Stimulated activated CD4-positive, alpha-beta T cell treated with anti-CD3 and anti-CD28 coated beads, Interleukin-15, amount 100 ng/mL, for 24 hours (primary cell): ENCODE measurements at regions not wholly inside any gene's neighbourhood (a gene's known extent, or its start where the extent isn't known, plus 50 kb on each side); places are given as distances from the start of the nearest gene placed in this dataset.

Source experiments
- DNase-seq: peaks from one replicate; pipeline ENCODE4 v3.0.0-alpha.2; 2020

DNA sequence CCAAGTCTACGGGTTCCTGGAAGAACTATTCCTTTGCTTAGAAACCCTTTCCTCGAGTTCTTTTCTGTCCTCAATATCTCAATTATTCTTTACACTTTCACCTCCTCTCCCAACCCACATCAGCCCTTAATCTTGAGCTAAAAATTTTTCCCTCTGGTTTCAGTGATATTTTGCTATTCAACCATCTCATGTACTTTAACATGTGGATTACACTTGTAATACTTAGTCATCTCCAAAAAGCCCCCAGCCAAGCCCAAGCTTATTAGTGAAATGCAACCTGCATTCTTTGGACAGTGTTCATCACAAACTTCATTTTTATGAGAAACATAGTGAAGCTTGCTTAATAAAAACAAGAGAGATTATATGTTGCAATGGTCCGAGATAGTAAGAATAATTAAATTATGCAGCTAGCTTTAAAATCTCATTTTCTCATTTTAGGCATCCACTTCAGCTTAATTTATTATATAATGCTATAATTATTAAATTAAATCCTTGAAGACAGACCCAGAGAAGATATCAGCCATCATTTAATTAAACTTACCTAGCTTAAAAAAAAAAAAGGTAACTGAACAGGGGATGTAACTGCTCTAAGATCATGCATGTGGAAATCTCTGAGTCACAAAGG is 534.5 kb upstream of the TBL1XR1 start:
- no peak for DNase-seq

DNA sequence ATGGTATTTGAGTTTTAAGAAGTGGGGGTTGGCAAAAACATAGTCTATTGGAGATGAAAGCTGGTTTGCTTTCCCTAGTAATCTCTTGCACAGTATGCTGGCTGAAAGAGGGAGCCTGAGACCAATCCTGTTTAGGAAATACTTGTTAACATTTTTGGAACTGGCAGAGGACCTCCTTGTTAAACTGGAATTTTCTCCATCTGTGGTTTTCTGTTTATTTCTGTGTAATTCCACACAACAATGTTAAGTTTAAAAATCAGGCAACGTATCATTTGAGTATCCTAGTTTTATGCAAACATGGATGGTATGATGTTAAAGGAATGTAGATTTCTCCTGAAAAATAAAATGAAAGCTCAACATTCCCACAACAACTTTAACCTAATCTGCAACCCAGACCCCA is 536.0 kb upstream of the TBL1XR1 start:
- no peak for DNase-seq

DNA sequence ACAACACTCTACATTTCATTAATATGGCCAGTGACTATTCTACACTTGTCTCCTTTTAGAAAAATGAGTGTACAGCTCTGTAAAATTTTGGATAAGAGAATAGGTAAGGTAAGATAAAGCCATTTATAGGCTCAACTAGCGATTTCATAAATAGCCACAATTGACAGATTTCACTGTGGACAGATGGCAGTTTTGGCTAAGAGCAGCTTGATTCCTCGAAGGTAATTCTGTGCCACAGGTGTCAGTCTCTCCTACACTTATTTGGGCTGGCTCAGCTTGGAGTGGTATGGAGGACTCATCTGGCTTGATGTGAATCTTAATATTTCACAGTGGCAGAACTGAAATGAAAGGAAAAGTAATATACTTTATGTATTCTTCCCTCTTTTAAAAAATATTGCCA is 536.7 kb upstream of the TBL1XR1 start:
- no peak for DNase-seq

DNA sequence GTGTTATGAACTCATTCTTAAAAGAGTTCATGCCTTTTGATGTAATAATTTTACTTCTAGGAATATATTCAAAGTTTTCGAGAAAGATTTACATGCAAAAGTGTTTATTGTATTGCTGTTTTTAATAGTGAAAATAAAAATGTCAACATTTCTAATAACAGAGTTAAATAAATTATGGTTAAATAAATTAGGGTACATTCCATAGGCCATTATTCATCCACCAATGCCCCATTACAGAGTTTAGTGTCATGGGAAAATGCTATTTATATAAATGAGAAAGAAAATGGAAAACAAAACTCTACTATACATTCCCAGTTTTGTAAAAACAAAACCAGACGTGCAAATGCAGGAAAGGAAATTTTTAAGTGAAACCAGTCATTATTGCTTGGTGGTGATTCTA is 538.1 kb upstream of the TBL1XR1 start:
- no peak for DNase-seq

DNA sequence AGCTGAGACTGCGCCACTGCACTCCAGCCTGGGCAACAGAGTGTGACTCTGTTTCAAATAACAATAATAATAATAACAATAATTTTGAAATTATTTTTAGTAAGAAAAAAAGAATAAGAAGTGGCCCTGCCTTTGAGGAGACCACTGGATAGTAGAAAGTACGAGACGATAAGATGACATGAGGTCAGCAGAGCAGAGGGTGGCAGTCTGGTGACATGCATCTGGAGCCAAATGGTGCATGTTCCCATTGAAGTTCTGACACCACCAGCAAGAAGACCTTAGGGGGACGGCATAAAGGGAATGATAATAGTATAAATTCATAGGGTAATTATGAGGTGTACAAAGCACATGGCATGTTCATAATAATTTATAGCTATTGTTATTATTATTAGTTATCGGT is 542.2 kb upstream of the TBL1XR1 start:
- DNase-seq: no peak

DNA sequence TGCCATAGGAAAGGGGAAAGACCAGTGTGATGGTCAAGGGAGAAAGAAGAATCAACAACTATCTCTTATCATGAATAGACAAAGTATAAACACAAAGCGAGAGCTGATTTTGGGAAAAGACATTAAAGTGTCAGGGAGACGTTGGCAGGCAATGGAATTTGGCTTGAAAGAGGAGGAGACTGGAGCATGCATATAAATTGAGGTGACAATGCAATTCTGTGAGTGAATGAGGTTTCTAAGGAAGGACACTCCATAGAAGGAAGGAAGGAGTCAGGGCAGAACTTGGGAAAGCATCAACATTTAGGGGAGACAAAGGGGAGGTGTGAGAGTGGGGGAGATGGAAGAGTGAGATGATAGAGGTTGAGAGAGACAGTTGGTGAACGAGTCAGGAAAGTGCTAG is 543.0 kb upstream of the TBL1XR1 start:
- DNase-seq: no peak

DNA sequence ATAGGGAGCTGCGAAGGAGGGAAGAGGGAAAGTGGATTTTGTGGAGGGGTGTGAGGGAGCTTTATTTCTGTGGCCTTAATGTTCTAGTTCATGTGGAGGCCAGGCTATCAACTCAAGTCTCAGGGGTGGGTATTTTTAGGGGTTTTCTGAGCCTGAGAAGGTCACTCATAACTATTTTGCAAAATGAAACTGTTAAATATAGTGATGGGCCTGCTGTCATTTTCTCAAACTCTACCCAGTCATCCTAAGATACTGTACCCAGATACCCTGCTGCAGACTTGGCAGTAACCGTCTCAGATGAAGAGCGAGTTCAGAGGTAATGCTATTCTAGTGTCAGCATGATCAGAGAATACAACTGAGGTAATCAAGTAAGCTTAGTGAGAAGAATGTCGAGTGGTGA is 545.0 kb upstream of the TBL1XR1 start:
- DNase-seq: no peak

DNA sequence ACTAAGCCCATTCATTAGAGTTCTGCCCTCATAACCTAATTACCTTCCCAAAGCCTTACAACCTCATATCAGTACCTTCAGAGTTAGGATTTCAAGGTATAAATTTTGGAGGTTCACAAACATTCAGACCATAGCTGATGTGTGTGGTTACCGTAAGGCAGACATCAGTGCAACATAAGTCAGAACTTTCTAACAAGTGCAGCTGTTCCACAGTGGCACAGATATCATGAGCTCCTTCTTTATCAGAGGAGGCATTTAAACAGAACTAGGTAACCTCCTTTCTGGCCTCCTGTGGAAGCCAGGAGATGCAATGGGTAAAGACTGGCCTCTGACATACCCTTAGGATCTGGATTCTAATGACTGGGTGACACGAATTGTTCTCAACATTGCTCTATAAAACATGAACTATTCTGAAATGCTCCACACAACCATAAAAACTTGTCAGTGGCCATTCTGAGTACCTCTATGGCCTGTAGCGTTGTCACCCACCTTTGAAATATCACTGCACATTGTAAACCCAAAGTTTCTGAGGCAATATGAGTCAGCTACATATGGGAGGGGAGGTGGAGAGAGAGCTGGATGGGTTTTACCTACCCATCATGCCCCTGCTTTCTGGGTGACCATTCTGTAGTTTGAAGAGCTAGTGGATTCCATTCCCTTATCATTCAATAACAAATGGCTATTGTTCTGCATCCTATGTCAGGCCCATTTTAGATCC is 546.0 kb upstream of the TBL1XR1 start:
- no peak for DNase-seq

DNA sequence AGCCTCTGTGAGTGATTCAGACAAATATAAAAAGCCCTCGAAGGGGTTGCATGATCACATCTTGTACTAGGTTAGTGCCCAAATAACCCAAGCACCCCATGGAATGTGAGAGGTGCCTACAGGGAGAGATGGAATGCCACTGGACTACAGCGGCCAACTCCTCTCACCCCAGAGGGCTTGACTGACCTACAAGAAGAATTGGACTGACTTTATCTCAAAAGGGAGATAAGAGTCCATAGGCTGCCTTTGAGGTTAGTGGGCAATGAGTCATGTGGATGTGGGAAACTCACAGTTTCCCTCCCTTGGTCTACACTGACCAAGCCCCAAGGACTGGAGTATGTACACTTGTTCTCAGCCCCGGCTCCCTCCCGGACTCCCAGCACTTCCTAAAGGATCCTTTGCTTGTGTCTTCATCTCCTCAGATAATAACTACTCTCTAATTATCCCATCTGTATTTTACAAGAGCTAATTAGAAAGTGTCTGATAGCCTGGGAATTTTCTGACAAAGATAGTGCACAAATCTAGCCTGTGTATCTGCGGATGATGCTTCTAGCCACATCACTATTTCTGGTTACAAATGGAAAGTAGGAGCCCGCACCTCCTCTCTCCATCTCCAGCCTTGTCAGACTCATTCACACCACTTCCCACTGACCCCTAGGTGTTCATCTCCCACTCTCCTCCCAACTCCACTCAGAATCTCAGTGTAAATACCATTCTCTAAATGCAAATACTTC is 547.8 kb upstream of the TBL1XR1 start:
- no peak for DNase-seq

DNA sequence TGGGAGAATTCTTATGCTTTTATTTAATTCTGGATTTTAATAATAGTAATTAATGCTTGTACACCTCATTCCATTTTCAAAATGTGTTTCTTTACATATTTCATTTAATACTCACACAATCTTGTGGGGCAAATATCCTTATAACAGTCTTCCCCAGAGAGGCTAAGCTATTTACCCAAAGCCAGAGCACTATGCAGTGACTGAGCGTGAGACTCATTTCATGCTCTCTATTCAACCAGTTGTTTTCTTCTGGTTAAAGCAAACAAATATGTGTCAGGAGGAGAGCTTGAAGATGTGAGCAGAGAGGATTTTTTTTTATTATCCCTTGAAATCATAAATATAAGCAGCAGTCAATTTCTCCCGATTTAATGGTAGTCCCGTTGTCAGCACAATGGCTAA is 548.3 kb upstream of the TBL1XR1 start:
- no peak for DNase-seq

DNA sequence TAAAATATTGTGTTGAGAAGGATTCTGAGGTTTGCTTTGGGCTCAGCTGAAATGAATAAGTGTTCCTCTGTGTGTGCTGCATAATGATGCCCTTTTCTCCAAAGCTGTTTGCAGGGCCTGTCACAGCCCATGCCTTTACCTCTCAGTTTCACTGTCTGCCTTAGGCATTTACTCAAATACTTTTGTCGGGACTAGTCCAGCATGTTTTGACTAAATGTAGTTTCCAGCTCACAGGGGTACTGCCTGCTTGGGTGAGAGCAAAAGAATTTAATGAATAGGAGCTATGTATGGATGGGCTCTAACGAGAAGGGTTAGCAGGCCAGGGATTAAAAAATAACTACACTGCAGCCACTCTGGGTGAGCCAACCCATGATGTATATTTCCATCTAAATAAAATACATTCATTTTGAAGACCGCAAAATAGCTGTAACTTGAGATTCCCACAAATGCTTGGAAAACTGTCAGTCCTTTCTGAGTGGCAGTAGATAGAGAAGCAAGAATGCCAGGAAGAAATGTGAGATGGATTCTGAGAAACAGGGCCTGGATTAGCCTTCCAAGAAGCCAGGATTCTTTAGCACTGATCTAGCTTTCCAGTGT is 549.2 kb upstream of the TBL1XR1 start:
- DNase-seq: no peak

DNA sequence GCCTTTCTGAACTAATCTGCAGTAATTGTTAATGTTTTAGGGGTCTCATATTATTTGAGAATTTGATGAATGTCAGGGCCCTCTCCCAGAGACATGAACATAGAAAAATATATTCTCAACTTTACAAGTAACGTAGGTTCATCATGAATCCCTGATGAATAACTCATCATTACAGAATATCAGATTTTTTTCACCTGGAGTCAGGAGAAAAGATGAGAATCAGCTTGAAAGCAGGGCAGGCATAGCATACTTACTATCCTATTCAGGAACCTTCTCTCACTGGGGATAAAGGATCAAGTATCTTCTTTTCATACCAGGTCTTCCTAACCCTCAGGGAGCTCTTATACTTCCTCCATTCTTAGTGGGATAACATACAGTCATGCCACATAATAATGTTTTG is 552.6 kb upstream of the TBL1XR1 start:
- DNase-seq: no peak

DNA sequence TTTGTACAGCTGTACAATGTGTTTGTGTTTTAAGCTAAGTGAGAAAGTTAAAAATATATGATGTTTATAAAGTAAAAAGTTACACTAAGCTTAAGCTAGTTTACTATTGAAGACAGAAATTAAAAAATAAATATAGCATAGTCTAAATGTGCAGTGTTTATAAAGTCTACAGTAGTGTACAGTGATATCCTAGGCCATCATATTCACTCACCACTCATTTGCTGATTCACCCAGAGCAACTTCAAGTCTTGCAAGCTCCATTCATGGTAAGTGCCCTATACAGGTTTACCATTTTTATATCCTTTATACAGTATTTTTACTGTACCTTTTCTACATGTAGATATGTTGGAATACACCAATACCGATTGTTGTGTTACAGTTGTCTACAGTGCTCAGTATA is 553.2 kb upstream of the TBL1XR1 start:
- DNase-seq: no peak

DNA sequence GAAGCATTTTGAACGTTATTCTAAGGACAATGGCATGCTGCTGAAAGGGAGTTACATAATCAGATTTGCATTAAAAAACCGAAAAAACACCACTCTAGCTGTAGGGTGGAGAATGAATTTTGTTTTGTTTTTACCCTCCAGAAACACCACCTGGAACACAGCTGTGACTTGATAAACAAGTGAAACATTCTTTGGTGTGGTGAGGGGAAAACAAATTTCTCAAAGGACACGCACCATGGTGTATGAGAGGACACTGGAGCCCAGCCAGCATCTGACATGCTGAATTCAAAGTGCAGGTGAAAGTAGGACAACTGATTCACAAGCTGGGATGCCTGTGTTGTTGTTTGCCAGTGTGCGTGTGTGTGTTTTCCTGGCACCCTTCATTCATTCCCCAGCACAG is 554.5 kb upstream of the TBL1XR1 start:
- no peak for DNase-seq

DNA sequence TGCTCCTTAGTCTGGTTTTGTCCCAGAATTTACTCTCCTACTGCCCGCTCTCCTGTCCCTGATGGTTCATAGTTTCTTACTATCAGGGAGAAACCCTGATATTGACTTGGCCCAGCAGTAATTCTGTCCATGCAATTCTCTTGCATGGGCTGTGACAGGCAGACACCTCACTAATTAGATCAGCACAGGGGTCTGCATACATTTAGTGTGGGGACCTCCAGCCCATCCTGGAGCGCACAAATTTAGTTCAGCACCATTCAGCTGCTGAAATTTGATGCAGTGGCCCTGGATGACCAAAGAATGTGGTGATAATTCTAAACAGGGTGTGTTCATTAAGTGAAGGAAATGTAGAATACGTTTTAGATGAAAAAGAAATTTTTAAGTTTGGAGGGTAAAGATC is 555.5 kb upstream of the TBL1XR1 start:
- DNase-seq: no peak

DNA sequence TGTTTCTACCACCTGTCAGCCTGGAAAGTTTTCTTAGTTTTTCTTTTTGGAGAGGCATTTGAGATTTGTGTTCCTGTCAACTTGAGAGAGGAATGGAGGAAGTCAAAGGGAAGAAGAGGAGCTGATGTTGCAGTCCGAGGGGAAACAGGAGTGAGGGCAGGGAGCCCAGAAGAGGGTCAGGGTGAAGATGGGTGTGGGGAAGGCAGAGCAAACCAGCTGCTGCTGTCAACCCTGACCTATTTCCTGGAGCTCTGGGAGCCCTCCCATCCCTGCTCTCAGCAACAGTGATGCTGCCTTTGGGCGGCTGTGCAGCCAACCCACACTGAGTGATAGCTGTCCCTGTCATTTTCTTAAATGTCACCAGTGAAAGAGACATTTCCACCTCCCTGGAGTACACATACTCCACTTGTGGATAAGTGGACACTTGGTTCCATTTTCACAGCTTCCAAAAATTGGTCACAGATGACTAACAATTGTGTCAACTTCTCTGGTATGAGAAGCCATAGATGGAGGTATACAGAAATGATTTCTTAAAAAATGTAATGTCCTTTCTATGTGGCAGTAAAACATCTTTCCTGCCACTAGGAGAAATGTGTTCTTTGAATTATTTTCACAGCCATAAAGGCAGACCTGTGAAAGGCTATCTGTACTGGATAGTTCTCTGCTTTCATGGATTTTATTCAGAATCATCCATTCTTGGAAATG is 556.3 kb upstream of the TBL1XR1 start:
- no peak for DNase-seq

DNA sequence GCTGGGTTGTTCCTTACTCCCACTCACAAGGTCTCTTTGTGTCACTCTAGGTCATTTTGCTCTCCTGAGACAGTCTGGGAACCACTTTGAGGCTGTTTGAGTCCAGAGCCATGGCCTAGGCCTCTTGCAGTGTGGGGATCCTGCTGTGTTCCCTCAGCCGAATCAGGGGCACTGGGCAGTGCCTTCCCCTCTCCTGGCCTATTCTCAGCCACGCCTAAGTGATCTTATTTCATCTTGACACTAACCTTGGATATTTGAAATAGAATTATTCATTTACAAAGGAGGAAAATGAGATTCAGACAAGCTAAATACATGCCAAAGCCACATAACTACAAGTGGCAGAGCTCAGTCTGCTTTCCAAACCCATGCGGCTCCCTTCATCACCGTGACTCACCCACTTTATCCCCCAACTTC is 557.2 kb upstream of the TBL1XR1 start:
- no peak for DNase-seq

DNA sequence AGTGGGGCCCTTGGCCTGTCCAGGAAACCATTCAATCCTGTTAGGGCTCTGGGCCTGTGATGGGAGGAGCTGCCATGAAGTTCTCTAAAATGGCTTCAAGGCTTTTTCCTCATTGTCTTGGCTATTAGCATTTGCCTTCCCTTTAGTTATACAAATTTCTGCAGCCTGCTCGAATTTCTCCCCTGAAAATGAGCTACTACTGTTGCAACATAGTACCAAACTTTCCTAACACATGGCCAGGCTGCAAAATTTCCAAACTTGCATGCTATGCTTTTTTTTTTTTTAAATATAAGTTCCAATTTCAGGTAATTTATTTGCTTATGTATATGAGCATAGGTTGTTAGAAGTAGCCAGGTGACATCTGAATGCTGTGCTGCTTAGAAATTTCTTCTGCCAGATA is 560.8 kb upstream of the TBL1XR1 start:
- DNase-seq: no peak

DNA sequence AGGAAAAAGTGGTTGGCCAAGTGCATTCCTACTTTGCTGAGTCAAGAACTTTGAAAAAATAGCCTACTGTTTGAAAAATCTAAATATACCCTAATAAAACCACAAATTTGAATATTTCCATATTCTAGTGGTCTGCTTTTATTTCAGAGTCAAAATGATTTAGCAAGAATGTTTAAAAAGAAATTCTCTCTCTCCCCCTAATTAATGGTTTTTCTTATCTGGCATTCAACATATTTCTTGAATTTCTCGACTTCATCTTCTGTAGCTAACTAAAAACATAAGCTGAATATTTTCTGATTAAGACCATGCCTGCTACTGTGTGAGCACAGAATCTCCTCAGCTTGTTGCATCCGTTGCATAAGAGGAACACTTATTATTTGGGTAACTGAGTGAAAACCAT is 563.5 kb upstream of the TBL1XR1 start:
- no peak for DNase-seq

DNA sequence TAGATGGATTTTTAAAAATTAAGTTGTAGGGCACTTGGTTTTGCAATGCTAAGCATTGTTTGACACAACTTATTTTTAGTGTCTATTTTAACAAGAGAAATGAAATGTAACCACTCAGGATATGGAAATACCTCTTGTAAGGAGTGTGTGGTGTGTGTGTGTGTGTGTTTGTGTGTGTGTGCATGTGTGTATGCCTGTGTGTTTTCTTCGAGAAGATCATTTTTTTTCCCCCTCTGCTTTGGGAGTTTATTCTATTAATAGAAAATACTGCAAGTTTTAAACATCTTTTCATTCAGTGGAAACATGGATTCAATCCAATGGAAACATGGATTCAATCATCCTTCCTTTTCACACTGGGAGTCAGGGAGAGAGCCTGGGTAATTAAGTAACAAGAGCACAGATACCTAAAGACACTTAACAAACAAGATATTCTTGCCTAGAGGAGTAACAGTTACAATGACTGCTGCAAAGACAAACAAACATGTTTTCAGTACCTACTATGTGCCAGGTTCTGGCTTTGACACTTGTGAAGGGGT is 567.2 kb upstream of the TBL1XR1 start:
- no peak for DNase-seq

DNA sequence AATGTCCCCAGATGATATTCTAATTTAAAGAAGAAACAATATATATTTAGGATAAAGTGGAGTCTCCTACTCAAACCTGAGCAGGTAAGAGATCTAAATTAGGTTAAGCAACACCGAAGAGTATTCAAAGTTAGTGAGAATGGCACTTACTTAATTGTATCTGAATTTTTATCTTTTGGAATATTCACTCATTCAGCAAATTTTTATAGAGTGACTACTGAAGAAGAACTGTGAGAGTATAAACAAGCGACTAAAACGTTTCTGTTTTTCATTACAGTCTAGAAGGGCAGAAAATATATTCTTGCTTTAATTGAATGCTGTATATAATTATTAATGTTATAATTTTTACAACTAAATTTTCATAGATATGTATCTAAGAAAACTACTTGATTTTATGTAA is 567.7 kb upstream of the TBL1XR1 start:
- DNase-seq: no peak

DNA sequence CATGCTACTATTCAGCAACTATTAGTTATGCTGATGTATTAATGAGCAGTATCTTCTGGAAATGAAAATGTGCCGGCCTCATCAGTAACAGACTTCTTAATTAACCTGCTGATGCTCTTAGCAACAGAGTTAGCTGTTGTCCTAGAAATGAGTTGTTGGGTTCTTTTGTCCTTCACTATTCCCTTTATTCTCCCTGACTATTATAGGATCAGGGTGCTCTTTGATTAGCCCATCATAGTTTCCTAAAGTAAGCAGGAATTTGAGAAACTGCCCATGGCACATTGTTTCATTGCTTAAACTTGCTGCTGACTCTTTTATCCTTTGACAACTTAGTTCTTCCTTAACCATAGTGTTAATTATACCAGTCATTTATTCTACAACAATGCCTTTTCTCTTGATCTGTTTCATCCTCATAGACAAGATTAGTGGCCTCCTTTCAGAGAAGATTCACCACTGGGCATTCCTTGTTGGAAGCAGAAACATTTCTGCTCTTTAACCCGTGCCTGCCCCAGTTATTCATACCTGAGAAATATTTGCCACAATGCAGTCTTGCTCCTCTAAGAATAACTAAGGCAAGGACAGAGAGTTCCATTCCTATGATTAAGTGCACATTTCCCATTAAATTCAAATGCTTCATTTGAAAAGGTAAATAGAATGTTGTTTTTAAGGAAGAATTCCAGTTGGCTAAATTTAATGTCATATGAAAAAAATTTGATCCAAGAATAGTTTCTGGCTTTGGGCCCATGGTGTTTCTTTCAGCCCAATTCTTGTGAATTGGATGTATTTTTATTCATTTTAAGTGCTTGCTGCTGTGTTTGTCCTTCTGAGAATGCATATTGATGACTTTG is 573.3 kb upstream of the TBL1XR1 start:
- no peak for DNase-seq
